Trophoblast cell (in vitro differentiated cells and primary cell): ENCODE measurements at regions not wholly inside any gene's neighbourhood (a gene's known extent, or its start where the extent isn't known, plus 50 kb on each side); places are given as distances from the start of the nearest gene placed in this dataset.
A peak's percentile ranks its signal among the peaks of the same experiment; 100 is the strongest.

Experiments used
- DNase-seq, 2 donors: peaks; one replicate each; pipeline ENCODE4 v3.0.0-alpha.2; 2016
- H2AFZ ChIP-seq: 2 replicates; pipeline ENCODE4 v1.6.1; 2013; ENCODE audit warnings: low read length, moderate library complexity, mild to moderate bottlenecking; ENCODE audit not compliant: insufficient read depth, poor library complexity
- H2AK5ac ChIP-seq: 2 replicates; pipeline ENCODE4 v1.6.1; 2013; ENCODE audit warnings: mild to moderate bottlenecking, low read length
- H2BK120ac ChIP-seq: 2 replicates; pipeline ENCODE4 v1.6.1; 2013; ENCODE audit warnings: low read length, mild to moderate bottlenecking, moderate library complexity; ENCODE audit not compliant: insufficient read depth, poor library complexity
- H2BK12ac ChIP-seq: 2 replicates; pipeline ENCODE4 v1.6.1; 2013; ENCODE audit warnings: mild to moderate bottlenecking, low read length, moderate library complexity
- H2BK5ac ChIP-seq: 2 replicates; pipeline ENCODE4 v1.6.1; 2013; ENCODE audit warnings: low read length, low read depth, moderate library complexity, mild to moderate bottlenecking; ENCODE audit not compliant: poor library complexity
- H3K14ac ChIP-seq: 2 replicates; pipeline ENCODE4 v1.6.1; 2013; ENCODE audit warnings: mild to moderate bottlenecking, low read length
- H3K18ac ChIP-seq: 2 replicates; pipeline ENCODE4 v1.6.1; 2013; ENCODE audit warnings: mild to moderate bottlenecking, low read length
- H3K23ac ChIP-seq: 2 replicates; pipeline ENCODE4 v1.6.1; 2013; ENCODE audit warnings: low read length
- H3K27ac ChIP-seq: 2 replicates; pipeline ENCODE4 v1.5.1; 2013; ENCODE audit warnings: low read depth, mild to moderate bottlenecking, inconsistent platforms, low read length, moderate library complexity
- H3K27me3 ChIP-seq: 2 replicates; pipeline ENCODE4 v1.6.1; 2013; ENCODE audit warnings: inconsistent platforms, mild to moderate bottlenecking, low read length, moderate library complexity; ENCODE audit not compliant: insufficient read depth
- H3K36me3 ChIP-seq, 2 experiments: 1 replicate in 1 of 2; 2 replicates in 1 of 2; pipeline ENCODE4 v1.6.1; 2013; ENCODE audit warnings: low read length in 2 of 2, mild to moderate bottlenecking in 2 of 2, moderate library complexity in 1 of 2; ENCODE audit not compliant: insufficient read depth in 2 of 2, control insufficient read depth in 1 of 2
- H3K4ac ChIP-seq: 2 replicates; pipeline ENCODE4 v1.6.1; 2013; ENCODE audit warnings: low read depth, mild to moderate bottlenecking, low read length, moderate library complexity
- H3K4me1 ChIP-seq, 2 experiments: 1 replicate in 1 of 2; 2 replicates in 1 of 2; pipeline ENCODE4 v1.6.1; 2013; ENCODE audit warnings: low read length in 2 of 2, mild to moderate bottlenecking in 2 of 2, moderate library complexity in 1 of 2; ENCODE audit not compliant: insufficient read depth in 2 of 2, control insufficient read depth in 1 of 2
- H3K4me2 ChIP-seq: 2 replicates; pipeline ENCODE4 v1.6.1; 2013; ENCODE audit warnings: inconsistent platforms, mild to moderate bottlenecking, low read length, moderate library complexity
- H3K4me3 ChIP-seq: 2 replicates; pipeline ENCODE4 v1.5.1; 2013; ENCODE audit warnings: mild to moderate bottlenecking, low read depth, low read length, inconsistent platforms
- H3K79me1 ChIP-seq: one replicate; pipeline ENCODE4 v1.6.1; 2013; ENCODE audit warnings: low read length
- H3K79me2 ChIP-seq: 2 replicates; pipeline ENCODE4 v1.6.1; 2013; ENCODE audit warnings: low read length, mild to moderate bottlenecking; ENCODE audit not compliant: control insufficient read depth, insufficient read depth, poor library complexity
- H3K9ac ChIP-seq: 2 replicates; pipeline ENCODE4 v1.6.1; 2013; ENCODE audit warnings: mild to moderate bottlenecking, low read length
- H3K9me3 ChIP-seq: 2 replicates; pipeline ENCODE4 v1.6.1; 2013; ENCODE audit warnings: low read depth, mild to moderate bottlenecking, control low read depth, inconsistent platforms, low read length; ENCODE audit not compliant: insufficient read depth
- H4K12ac ChIP-seq: 2 replicates; pipeline ENCODE4 v1.6.1; 2013; ENCODE audit warnings: low read depth, mild to moderate bottlenecking, low read length, moderate library complexity
- H4K8ac ChIP-seq: 2 replicates; pipeline ENCODE4 v1.6.1; 2013; ENCODE audit warnings: low read depth, mild to moderate bottlenecking, low read length, moderate library complexity
- H4K91ac ChIP-seq: one replicate; pipeline ENCODE4 v1.6.1; 2013; ENCODE audit warnings: low read depth, mild to moderate bottlenecking, low read length, moderate library complexity
- WGBS: extraction: QIAGEN DNeasy Blood & Tissue Kit; methylation state at CpG from one replicate; pipeline ENCODE4 v1.1.7; 2013; ENCODE audit warnings: missing lambda C conversion rate; ENCODE audit not compliant: insufficient read length, insufficient coverage; ENCODE audit errors: extremely low coverage; 5-methylcytosine and 5-hydroxymethylcytosine counted together

GRCh38 chr6:88378639-88379038 lies 212.5 kb upstream of the CNR1 start:
- no peak overlapping the region for H3K18ac ChIP-seq
- no peaks in the 10 kb centered on the region for H3K79me2 ChIP-seq
- H3K4ac ChIP-seq: no peak overlapping the region
- H2BK5ac ChIP-seq: no peak overlapping the region
- no peaks in the 10 kb centered on the region for H3K27me3 ChIP-seq
- no peak overlapping the region for H3K4me3 ChIP-seq
- no CpG with 5 or more reads among the region's 4 CpGs for WGBS
- H3K4me1 ChIP-seq: no peaks in the 10 kb centered on the region
- H2AFZ ChIP-seq: no peak overlapping the region
- no peak overlapping the region for H2BK120ac ChIP-seq
- no peak overlapping the region for H3K14ac ChIP-seq
- DNase-seq: no peak
- H2BK12ac ChIP-seq: no peak overlapping the region
- no peaks in the 10 kb centered on the region for H3K79me1 ChIP-seq
- H3K23ac ChIP-seq: no peak overlapping the region
- H3K27ac ChIP-seq: no peak overlapping the region
- H2AK5ac ChIP-seq: no peak overlapping the region
- H3K36me3 ChIP-seq: no peaks in the 10 kb centered on the region
- H4K91ac ChIP-seq: no peak overlapping the region
- H3K4me2 ChIP-seq: no peak overlapping the region
- H3K9me3 ChIP-seq: no peaks in the 10 kb centered on the region
- no peak overlapping the region for H4K8ac ChIP-seq
- H4K12ac ChIP-seq: no peak overlapping the region
- no peak overlapping the region for H3K9ac ChIP-seq

GRCh38 chr6:88377976-88378568 lies 211.9 kb upstream of the CNR1 start:
- Histone ChIP-seq H3K4ac (no peak overlapping the region), H2AFZ (peak overlapping the region; percentile 41), H2BK5ac (no peak overlapping the region), H3K4me1 (no peaks in the 10 kb centered on the region), H3K18ac (no peak overlapping the region), H3K14ac (no peak overlapping the region), H4K8ac (no peak overlapping the region), H3K36me3 (no peaks in the 10 kb centered on the region), H4K12ac (no peak overlapping the region), H3K4me3 (no peak overlapping the region), H3K9me3 (no peaks in the 10 kb centered on the region), H2BK120ac (no peak overlapping the region), H3K4me2 (no peak overlapping the region), H2AK5ac (no peak overlapping the region), H3K79me1 (no peaks in the 10 kb centered on the region), H4K91ac (no peak overlapping the region), H3K27me3 (no peaks in the 10 kb centered on the region), H2BK12ac (no peak overlapping the region), H3K27ac (no peak overlapping the region), H3K23ac (no peak overlapping the region), H3K79me2 (no peaks in the 10 kb centered on the region), H3K9ac (no peak overlapping the region)
- no peak for DNase-seq
- whole genome bisulfite sequencing: no CpG with 5 or more reads among the region's 8 CpGs

GRCh38 chr6:88376768-88377387 lies 210.7 kb upstream of the CNR1 start:
- no peaks in the 10 kb centered on the region for H3K9me3 ChIP-seq
- DNase-seq: no peak
- no CpG with 5 or more reads among the region's 2 CpGs for WGBS
- H2BK12ac ChIP-seq: no peak overlapping the region
- H4K91ac ChIP-seq: no peak overlapping the region
- no peaks in the 10 kb centered on the region for H3K36me3 ChIP-seq
- no peak overlapping the region for H2BK5ac ChIP-seq
- no peaks in the 10 kb centered on the region for H3K79me1 ChIP-seq
- H3K23ac ChIP-seq: no peak overlapping the region
- no peaks in the 10 kb centered on the region for H3K79me2 ChIP-seq
- H4K12ac ChIP-seq: no peak overlapping the region
- H2AFZ ChIP-seq: no peak overlapping the region
- no peak overlapping the region for H3K4me3 ChIP-seq
- no peak overlapping the region for H2BK120ac ChIP-seq
- no peaks in the 10 kb centered on the region for H3K4me1 ChIP-seq
- no peak overlapping the region for H3K4me2 ChIP-seq
- no peak overlapping the region for H4K8ac ChIP-seq
- no peak overlapping the region for H3K4ac ChIP-seq
- no peak overlapping the region for H3K14ac ChIP-seq
- no peaks in the 10 kb centered on the region for H3K27me3 ChIP-seq
- H2AK5ac ChIP-seq: no peak overlapping the region
- H3K27ac ChIP-seq: no peak overlapping the region
- H3K18ac ChIP-seq: no peak overlapping the region
- no peak overlapping the region for H3K9ac ChIP-seq

GRCh38 chr6:88376197-88376596 lies 210.1 kb upstream of the CNR1 start:
- WGBS: no CpG with 5 or more reads among the region's 2 CpGs
- no peak overlapping the region for H2BK120ac ChIP-seq
- no peak overlapping the region for H2AK5ac ChIP-seq
- H3K4ac ChIP-seq: no peak overlapping the region
- H4K8ac ChIP-seq: no peak overlapping the region
- no peak overlapping the region for H4K12ac ChIP-seq
- H3K23ac ChIP-seq: no peak overlapping the region
- no peaks in the 10 kb centered on the region for H3K4me1 ChIP-seq
- no peaks in the 10 kb centered on the region for H3K79me1 ChIP-seq
- no peaks in the 10 kb centered on the region for H3K9me3 ChIP-seq
- H2BK5ac ChIP-seq: no peak overlapping the region
- no peak overlapping the region for H2AFZ ChIP-seq
- no peak overlapping the region for H3K14ac ChIP-seq
- no peak overlapping the region for H3K4me3 ChIP-seq
- no peak for DNase-seq
- H3K9ac ChIP-seq: no peak overlapping the region
- H3K27ac ChIP-seq: no peak overlapping the region
- H3K18ac ChIP-seq: no peak overlapping the region
- no peaks in the 10 kb centered on the region for H3K79me2 ChIP-seq
- no peaks in the 10 kb centered on the region for H3K36me3 ChIP-seq
- no peaks in the 10 kb centered on the region for H3K27me3 ChIP-seq
- H3K4me2 ChIP-seq: no peak overlapping the region
- no peak overlapping the region for H2BK12ac ChIP-seq
- H4K91ac ChIP-seq: no peak overlapping the region
